Effector memory CD4-positive, alpha-beta T cell (primary cell): ENCODE measurements at regions not wholly inside any gene's neighbourhood (a gene's known extent, or its start where the extent isn't known, plus 50 kb on each side); places are given as distances from the start of the nearest gene placed in this dataset.

Source experiments
- DNase-seq, 3 donors: peaks; one replicate each; pipeline ENCODE4 v3.0.0-alpha.2; 2020
- H3K27ac ChIP-seq: 2 replicates; pipeline ENCODE4 v1.7.0; 2013; ENCODE audit warnings: mild to moderate bottlenecking, low read length, moderate library complexity; ENCODE audit not compliant: insufficient read depth, poor library complexity, severe bottlenecking
- H3K27me3 ChIP-seq: replicated peaks from 2 replicates; pipeline ENCODE4 v1.7.0; 2013; ENCODE audit warnings: mild to moderate bottlenecking, low read length; ENCODE audit not compliant: insufficient read depth, control insufficient read depth, poor library complexity, severe bottlenecking
- H3K36me3 ChIP-seq: 2 replicates; pipeline ENCODE4 v1.7.0; 2013; ENCODE audit warnings: mild to moderate bottlenecking, low read length, moderate library complexity; ENCODE audit not compliant: control insufficient read depth, insufficient read depth
- H3K4me1 ChIP-seq: 2 replicates; pipeline ENCODE4 v1.7.0; 2013; ENCODE audit warnings: low read length, mild to moderate bottlenecking; ENCODE audit not compliant: control insufficient read depth, insufficient read depth, poor library complexity, severe bottlenecking
- H3K4me3 ChIP-seq: 2 replicates; pipeline ENCODE4 v1.7.0; 2013; ENCODE audit warnings: low read length, low read depth, mild to moderate bottlenecking; ENCODE audit not compliant: insufficient read depth, poor library complexity, severe bottlenecking
- H3K9me3 ChIP-seq: 2 replicates; pipeline ENCODE4 v1.7.0; 2013; ENCODE audit warnings: mild to moderate bottlenecking, low read length, moderate library complexity; ENCODE audit not compliant: control insufficient read depth

- H3K36me3 ChIP-seq, result no peaks in the 10 kb centered on the region
- H3K27ac ChIP-seq, result no peak overlapping the region
- no peak for DNase-seq
These were observed 241.6 kb upstream of the FN1 start for GRCh38 chr2:215677481-215677880.

GRCh38 chr2:215672406-215672805, 236.5 kb upstream of the FN1 start:
- no peaks in the 10 kb centered on the region for H3K36me3 ChIP-seq
- H3K4me1 ChIP-seq, result no peaks in the 10 kb centered on the region
- no peak for DNase-seq
- no peaks in the 10 kb centered on the region for H3K9me3 ChIP-seq
- no peak overlapping the region for H3K4me3 ChIP-seq
- no peak overlapping the region for H3K27ac ChIP-seq
- H3K27me3 ChIP-seq, result no peaks in the 10 kb centered on the region

More at GRCh38 chr2:215677481-215677880, 241.6 kb upstream of the FN1 start:
- Histone ChIP-seq H3K4me3 (no peak overlapping the region), H3K9me3 (no peaks in the 10 kb centered on the region), H3K4me1 (no peaks in the 10 kb centered on the region), H3K27me3 (no peaks in the 10 kb centered on the region)

- Histone ChIP-seq H3K4me3 (no peak overlapping the region), H3K9me3 (no peaks in the 10 kb centered on the region), H3K27me3 (no peaks in the 10 kb centered on the region), H3K27ac (no peak overlapping the region), H3K36me3 (no peaks in the 10 kb centered on the region), H3K4me1 (no peaks in the 10 kb centered on the region)
- DNase-seq, result no peak
These were observed 235.8 kb upstream of the FN1 start for GRCh38 chr2:215671691-215672090.

GRCh38 chr2:215671244-215671643, 235.4 kb upstream of the FN1 start:
- DNase-seq, result no peak
- H3K27ac ChIP-seq, result no peak overlapping the region
- H3K27me3 ChIP-seq, result no peaks in the 10 kb centered on the region
- no peaks in the 10 kb centered on the region for H3K4me1 ChIP-seq
- H3K36me3 ChIP-seq, result no peaks in the 10 kb centered on the region
- no peaks in the 10 kb centered on the region for H3K9me3 ChIP-seq
- no peak overlapping the region for H3K4me3 ChIP-seq

GRCh38 chr2:215670396-215670795, 234.5 kb upstream of the FN1 start:
- Histone ChIP-seq H3K9me3 (no peaks in the 10 kb centered on the region), H3K27me3 (no peaks in the 10 kb centered on the region), H3K4me1 (no peaks in the 10 kb centered on the region), H3K4me3 (no peak overlapping the region), H3K36me3 (no peaks in the 10 kb centered on the region), H3K27ac (no peak overlapping the region)
- DNase-seq, result no peak

GRCh38 chr2:215668378-215668775, 232.5 kb upstream of the FN1 start:
- no peak for DNase-seq
- Histone ChIP-seq H3K4me3 (no peak overlapping the region), H3K9me3 (no peaks in the 10 kb centered on the region), H3K27me3 (no peaks in the 10 kb centered on the region), H3K27ac (no peak overlapping the region), H3K36me3 (no peaks in the 10 kb centered on the region), H3K4me1 (no peaks in the 10 kb centered on the region)

GRCh38 chr2:215667585-215668377, 231.9 kb upstream of the FN1 start:
- no peaks in the 10 kb centered on the region for H3K27me3 ChIP-seq
- H3K27ac ChIP-seq, result no peak overlapping the region
- H3K4me3 ChIP-seq, result no peak overlapping the region

GRCh38 chr2:215664847-215665525, 229.1 kb upstream of the FN1 start:
- no peak for DNase-seq

More at GRCh38 chr2:215667585-215668377, 231.9 kb upstream of the FN1 start:
- no peaks in the 10 kb centered on the region for H3K36me3 ChIP-seq
- no peaks in the 10 kb centered on the region for H3K4me1 ChIP-seq
- no peaks in the 10 kb centered on the region for H3K9me3 ChIP-seq
- no peak for DNase-seq

GRCh38 chr2:215662715-215663114, 226.8 kb upstream of the FN1 start:
- Histone ChIP-seq H3K27me3 (no peaks in the 10 kb centered on the region), H3K4me3 (no peak overlapping the region), H3K9me3 (no peaks in the 10 kb centered on the region), H3K27ac (no peak overlapping the region), H3K4me1 (no peaks in the 10 kb centered on the region), H3K36me3 (no peaks in the 10 kb centered on the region)
- no peak for DNase-seq

More at GRCh38 chr2:215664847-215665525, 229.1 kb upstream of the FN1 start:
- Histone ChIP-seq H3K4me1 (no peaks in the 10 kb centered on the region), H3K36me3 (no peaks in the 10 kb centered on the region), H3K27me3 (no peaks in the 10 kb centered on the region), H3K27ac (no peak overlapping the region), H3K4me3 (no peak overlapping the region), H3K9me3 (no peaks in the 10 kb centered on the region)

GRCh38 chr2:215660687-215661086, 224.8 kb upstream of the FN1 start:
- no peak overlapping the region for H3K27ac ChIP-seq
- no peak for DNase-seq

More at GRCh38 chr2:215660687-215661086, 224.8 kb upstream of the FN1 start:
- no peaks in the 10 kb centered on the region for H3K36me3 ChIP-seq
- H3K27me3 ChIP-seq, result no peaks in the 10 kb centered on the region
- H3K9me3 ChIP-seq, result no peaks in the 10 kb centered on the region
- H3K4me1 ChIP-seq, result no peaks in the 10 kb centered on the region
- no peak overlapping the region for H3K4me3 ChIP-seq
